ENCODE measurements at regions not wholly inside any gene's neighbourhood (a gene's known extent, or its start where the extent isn't known, plus 50 kb on each side); places are given as distances from the start of the nearest gene placed in this dataset.
"Not testable (repeated sequence)": the region's sequence is repeated elsewhere in the genome, so short reads cannot be mapped to it uniquely, and the experiment has no call there.

GRCh38 chr18:23320709-23321236 is 132.3 kb upstream of the RIOK3 start:
- ChIA-PET CTCF (interaction anchor here (0.6 kb wide), 1 partner anchor 49 kb away, joined by 3 read pairs; no protein-coding TSS in a partner anchor), POLR2A (ENCODE audit: low non-redundant PET) (no interaction called here)
- no peak for DNase-seq (ENCODE audit: low spot score)
- no peak for TF ChIP-seq CTCF (conservative IDR thresholded peaks at IDR 0.05; ENCODE audit: low read depth)
- no peak overlapping the region for H3K27ac ChIP-seq

GRCh38 chr18:23321996-23322395 is 131.1 kb upstream of the RIOK3 start:
- TF ChIP-seq CTCF (conservative IDR thresholded peaks at IDR 0.05; ENCODE audit: low read depth), result no peak
- no peak overlapping the region for H3K27ac ChIP-seq
- POLR2A ChIA-PET (ENCODE audit: low non-redundant PET), result no interaction called here
- no peak for DNase-seq (ENCODE audit: low spot score)
- CTCF ChIA-PET, result no interaction called here

GRCh38 chr18:23324056-23324811 is 128.9 kb upstream of the RIOK3 start:
- ChIA-PET POLR2A (ENCODE audit: low non-redundant PET) (no interaction called here), CTCF (no interaction called here)
- no peak overlapping the region for H3K27ac ChIP-seq
- no peak for TF ChIP-seq CTCF (conservative IDR thresholded peaks at IDR 0.05; ENCODE audit: low read depth)
- DNase-seq (ENCODE audit: low spot score), result no peak

GRCh38 chr18:23324861-23325260 is 128.2 kb upstream of the RIOK3 start:
- CTCF ChIA-PET, result no interaction called here
- POLR2A ChIA-PET (ENCODE audit: low non-redundant PET), result no interaction called here
- no peak overlapping the region for H3K27ac ChIP-seq
- DNase-seq (ENCODE audit: low spot score), result no peak
- TF ChIP-seq CTCF (conservative IDR thresholded peaks at IDR 0.05; ENCODE audit: low read depth), result no peak

GRCh38 chr18:23329671-23330070 is 123.4 kb upstream of the RIOK3 start:
- CTCF ChIA-PET; DNase-seq (ENCODE audit: low spot score); POLR2A ChIA-PET (ENCODE audit: low non-redundant PET); H3K27ac ChIP-seq: not testable (repeated sequence)

GRCh38 chr18:23330423-23330822 is 122.7 kb upstream of the RIOK3 start:
- CTCF ChIA-PET, result no interaction called here
- TF ChIP-seq CTCF (conservative IDR thresholded peaks at IDR 0.05; ENCODE audit: low read depth), result no peak
- DNase-seq (ENCODE audit: low spot score), result no peak
- POLR2A ChIA-PET (ENCODE audit: low non-redundant PET), result no interaction called here
- H3K27ac ChIP-seq, result no peak overlapping the region

All from RWPE1 (cell line).